SW 1271 (cell line): ENCODE measurements at regions not wholly inside any gene's neighbourhood (a gene's known extent, or its start where the extent isn't known, plus 50 kb on each side); places are given as distances from the start of the nearest gene placed in this dataset.
"Not testable (repeated sequence)": the region's sequence is repeated elsewhere in the genome, so short reads cannot be mapped to it uniquely, and the experiment has no call there.

ENCODE experiments used
- DNase-seq, 2 experiments: peaks; one replicate each; lab custom pipeline; 2025; lab: John Stamatoyannopoulos, UW

DNA sequence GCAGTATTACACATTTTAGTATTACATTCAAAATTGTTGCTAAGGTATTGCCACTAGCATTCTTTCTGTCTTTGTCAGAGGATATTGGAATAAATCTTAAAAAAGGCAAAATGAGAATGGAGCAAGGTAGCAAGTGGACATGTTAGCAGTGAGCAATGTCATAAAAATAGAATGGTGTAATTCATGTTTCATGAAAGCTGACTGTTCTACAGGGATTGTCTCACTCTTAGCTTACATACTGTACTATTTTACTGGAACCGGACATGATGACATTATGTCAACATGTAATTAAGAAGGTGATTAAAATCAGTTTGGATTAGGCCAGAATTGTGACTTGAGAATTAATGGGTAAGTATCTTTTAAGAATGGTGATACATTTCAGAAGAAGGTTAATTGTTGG, 1086.2 kb downstream of the STIM2 start:
- no peak for DNase-seq

DNA sequence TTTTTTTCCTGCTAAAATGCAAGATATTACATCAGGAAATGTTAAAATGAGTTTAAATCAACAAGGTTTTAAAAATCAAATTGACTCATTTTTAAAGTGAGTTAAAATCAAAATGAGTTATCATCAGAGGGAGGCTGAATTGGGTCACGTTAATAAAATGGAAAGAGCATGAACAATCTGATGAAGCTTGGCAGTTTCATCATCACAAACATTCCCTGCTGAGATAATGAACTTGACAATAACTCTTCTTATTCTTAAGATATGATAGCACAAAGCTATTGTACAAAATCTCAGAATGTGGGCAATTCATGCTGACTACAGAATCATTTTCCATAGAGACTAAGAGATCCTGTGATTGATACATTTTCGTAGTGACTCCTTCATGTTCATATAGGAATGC, 1086.7 kb downstream of the STIM2 start:
- DNase-seq: no peak

DNA sequence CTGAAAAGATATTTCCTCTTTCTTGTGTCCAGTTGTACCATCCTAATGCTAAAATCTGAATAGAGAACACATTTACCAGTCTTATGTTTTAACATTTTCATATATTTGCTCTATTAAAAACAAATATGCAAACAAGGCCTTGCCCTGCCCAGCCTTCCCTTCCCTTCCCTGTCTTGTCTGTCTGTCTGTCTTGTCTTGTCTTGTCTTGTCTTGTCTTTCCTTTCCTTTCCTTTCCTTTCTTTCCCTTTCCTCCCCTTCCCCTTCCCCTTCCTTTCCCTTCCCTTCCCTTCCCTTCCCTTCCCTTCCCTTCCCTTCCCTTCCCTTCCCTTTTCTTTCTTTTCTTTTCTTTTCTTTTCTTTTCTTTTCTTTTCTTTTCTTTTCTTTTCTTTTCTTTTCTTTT, 1103.5 kb downstream of the STIM2 start:
- no peak for DNase-seq

DNA sequence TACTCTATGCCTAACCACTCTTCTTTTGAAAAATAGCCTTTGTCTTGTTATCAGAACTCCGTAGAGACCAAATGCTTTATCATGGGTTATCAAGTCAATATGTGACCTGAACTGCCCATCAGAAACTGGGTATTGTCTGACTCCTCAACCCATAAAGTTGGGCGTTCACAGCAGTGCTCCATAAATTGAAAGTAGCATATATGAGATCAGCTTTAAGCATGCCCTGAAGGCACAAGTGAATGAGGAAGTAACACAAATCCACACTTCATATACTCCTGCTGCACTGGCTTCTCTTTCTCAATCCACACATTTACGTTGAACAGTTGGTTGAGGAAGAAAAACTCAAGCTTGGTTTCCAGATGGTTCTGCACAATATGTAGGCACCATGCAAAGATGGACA, 1106.0 kb downstream of the STIM2 start:
- no peak for DNase-seq

DNA sequence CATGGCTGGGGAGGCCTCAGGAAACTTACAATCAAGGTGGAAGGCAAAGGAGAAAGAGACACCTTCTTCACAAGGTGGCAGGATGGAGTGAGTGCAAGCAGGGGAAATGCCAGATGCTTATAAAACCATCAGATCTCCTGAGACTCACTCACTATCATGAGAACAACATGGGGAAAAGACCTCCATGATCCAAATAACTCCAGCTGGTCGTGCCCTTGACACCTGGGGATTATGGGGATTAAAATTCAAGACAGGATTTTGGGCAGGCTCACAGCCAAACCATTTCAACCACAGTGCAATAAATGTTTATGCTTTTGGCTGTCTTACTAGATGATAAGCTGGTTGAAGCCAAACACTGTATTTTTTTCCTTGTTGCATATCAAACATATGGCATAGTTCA, 1112.4 kb downstream of the STIM2 start:
- no peak for DNase-seq

DNA sequence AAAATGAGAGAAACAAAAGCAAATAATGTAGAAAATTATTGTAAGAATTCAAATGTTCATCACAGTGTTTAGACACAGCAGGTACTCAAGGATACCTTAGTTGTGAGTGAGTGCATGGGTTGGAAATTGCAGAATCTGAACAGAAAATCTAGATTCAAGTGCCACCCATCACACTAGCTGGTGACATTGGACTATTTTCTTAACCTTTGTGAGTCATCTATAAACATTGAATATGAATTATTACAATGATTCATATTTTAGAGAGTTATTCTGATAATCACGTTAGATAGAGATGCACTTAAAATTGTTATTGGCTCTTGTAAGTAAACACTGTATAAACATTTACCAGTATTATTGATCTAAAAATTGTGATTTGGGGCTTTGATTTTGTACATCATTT, 1113.1 kb downstream of the STIM2 start:
- no peak for DNase-seq

GRCh38 chr4:27974339-27974738, 1113.7 kb downstream of the STIM2 start:
- DNase-seq: no peak

DNA sequence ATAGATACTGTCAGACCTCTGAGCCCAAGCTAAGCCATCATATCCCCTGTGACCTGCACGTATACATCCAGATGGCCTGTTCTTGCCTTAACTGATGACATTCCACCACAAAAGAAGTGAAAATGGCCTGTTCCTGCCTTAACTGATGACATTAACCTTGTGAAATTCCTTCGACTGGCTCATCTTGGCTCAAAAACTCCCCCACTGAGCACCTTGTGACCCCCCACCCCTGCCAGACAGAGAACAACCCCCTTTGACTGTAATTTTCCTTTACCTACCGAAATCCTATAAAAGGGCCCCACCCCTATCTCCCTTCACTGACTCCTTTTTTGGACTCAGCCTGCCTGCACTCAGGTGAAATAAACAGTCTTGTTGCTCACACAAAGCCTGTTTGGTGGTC, 1114.2 kb downstream of the STIM2 start:
- not testable (repeated sequence) for DNase-seq

- DNase-seq: not testable (repeated sequence)
Observed at GRCh38 chr4:27978427-27979109, 1117.9 kb downstream of the STIM2 start.

- no peak for DNase-seq
Observed at GRCh38 chr4:27985522-27985921, 1124.9 kb downstream of the STIM2 start.

GRCh38 chr4:27986476-27986875, 1125.8 kb downstream of the STIM2 start:
- no peak for DNase-seq

GRCh38 chr4:28001698-28002097, 1141.1 kb downstream of the STIM2 start:
- no peak for DNase-seq

- DNase-seq: no peak
Observed at GRCh38 chr4:28004520-28004919, 1143.9 kb downstream of the STIM2 start.

DNA sequence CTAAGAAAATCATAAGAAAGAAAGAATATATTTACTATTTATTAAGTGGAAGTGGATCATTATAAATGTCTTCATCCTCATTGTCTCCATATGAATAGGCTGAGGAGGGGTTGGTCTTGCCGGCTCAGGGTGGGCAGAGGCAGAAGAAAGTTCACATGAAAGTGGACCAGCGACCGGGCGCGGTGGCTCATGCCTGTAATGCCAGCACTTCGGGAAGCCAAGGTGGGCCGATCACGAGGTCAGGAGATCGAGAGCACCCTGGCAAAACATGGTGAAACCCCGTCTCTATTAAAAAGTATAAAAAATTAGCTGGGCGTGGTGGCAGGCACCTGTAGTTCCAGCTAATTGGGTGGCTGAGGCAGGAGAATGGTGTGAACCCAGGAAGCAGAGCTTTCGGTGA, 1145.4 kb downstream of the STIM2 start:
- no peak for DNase-seq

DNA sequence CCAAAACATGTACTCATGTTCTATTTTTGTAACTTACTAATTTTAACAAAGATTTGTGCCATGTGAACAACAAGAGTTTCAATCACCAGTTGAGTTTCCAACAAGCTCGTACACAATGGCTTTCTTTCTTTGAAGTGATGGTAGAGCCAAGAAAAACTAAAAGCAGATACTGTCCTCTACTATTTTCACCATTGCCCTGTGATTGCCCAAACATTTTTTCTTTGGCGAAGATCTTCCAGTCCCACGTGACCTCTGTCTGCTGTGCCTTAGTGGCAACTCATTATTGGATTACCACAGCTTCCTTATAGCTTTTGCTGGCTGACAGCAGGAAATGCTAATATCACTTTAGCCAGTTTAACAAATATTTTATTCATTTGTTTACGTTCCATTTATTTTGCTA, 1147.1 kb downstream of the STIM2 start:
- DNase-seq: no peak

DNA sequence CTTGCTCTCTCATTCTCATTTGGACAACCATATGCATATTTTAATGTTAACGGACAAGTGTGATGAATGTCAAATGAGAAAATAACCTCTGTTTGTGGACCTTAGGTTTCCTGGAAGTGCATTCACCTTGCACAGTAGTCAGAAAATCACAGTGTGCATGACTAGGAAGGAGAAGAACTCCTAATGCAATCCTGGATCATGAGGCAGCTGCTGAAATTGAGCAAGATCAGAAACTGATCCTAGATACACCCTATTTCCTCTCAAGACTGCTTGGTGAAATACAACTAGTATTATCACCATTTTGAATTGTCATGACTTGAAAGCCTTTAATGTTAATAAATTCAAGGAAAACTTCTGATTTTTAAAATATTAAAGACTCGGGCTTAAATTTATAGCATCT, 1148.9 kb downstream of the STIM2 start:
- no peak for DNase-seq

DNA sequence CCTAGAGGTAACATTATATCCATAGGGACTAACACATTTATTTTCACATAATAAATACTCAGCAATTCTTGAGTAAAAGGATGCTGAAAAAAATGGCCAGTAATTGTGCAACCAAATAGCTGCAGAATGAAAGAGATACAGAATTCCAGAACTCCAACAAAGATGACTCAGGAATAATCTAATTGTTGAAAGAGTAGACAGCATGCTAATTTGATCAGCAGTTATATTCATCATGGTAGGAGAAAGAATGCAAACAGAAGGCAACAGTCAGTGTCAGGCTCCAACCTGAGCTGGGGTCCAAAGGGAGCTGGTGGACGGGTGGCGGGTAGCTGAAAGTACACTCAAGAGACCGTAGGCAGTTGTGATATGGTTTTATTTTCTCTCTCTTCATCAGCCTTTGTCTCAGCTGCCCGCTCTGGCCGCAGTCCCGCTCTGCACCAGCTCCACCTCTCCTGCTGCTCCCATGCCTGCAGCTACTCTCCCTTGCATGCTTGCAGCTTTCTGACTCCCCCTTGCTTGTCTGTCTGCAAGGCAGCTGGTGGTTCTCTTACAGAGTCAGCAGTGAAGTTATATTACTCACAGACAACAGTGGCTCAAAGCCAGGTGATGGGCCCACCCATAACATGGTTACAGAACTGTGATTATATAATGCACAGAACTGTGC, 1150.1 kb downstream of the STIM2 start:
- DNase-seq: no peak

- DNase-seq: no peak
Observed at GRCh38 chr4:28014469-28014868, 1153.8 kb downstream of the STIM2 start.

DNA sequence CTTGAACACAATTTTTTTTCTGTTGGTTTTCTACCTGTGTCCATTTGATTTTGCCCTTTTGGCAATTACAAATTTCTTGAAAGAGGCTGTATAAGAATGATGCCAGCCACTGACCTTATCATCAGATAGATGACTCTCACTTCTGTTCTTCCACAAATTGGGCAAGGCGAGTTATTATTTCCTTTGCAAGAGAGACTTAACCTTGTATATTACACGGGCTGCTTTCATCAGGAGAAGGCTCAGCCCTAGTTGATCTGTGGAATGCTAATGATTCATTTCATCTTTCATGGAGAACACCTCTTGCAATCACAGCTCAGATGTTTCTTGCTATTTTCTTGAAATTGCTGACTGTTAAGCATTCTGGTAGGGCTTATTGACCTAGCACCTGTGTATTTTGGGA, 1155.4 kb downstream of the STIM2 start:
- DNase-seq: no peak

- DNase-seq: peak; percentile 1 to 23
Observed at GRCh38 chr4:28038253-28038652, 1177.6 kb downstream of the STIM2 start.

- no peak for DNase-seq
Observed at GRCh38 chr4:28062562-28062961, 1201.9 kb downstream of the STIM2 start.

GRCh38 chr4:28073860-28074555, 1213.4 kb downstream of the STIM2 start:
- DNase-seq: no peak

- DNase-seq: no peak
Observed at GRCh38 chr4:28075401-28075956, 1214.8 kb downstream of the STIM2 start.
